ENCODE measurements at regions not wholly inside any gene's neighbourhood (a gene's known extent, or its start where the extent isn't known, plus 50 kb on each side); places are given as distances from the start of the nearest gene placed in this dataset.

- no peak for TF ChIP-seq YY1 (IDR thresholded peaks at IDR 0.05; ENCODE audit: insufficient read depth, insufficient read length)
- TF ChIP-seq ZNF274 (IDR thresholded peaks at IDR 0.05; ENCODE audit: low read depth, low read length), result no peak
These were observed 1466.1 kb downstream of the SUCLG1 start for GRCh38 chr2:82992968-82993367.

Measured in NT2/D1 (cell line).